ENCODE measurements at regions not wholly inside any gene's neighbourhood (a gene's known extent, or its start where the extent isn't known, plus 50 kb on each side); places are given as distances from the start of the nearest gene placed in this dataset.

DNA sequence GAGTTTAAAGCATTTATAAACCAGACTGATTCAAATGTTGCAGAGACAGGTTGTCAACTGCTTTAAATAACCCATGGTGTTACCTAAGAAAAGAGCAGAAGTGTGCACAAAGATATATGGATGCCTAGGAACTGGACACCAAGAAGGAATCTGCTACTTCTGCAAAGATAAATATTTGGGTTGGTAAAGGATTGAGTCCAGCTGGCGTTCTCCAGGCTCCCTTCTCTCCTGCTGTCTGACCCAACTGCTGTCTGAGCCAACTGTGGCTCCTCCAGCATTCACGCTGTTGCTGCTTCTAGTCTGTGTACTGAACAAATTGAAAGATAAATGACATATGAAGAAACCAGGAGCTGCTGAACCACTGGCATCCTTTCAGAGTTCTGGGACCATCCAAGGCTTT is 1167.8 kb upstream of the PRKX start (continued):
- TF ChIP-seq, protein P1, sequence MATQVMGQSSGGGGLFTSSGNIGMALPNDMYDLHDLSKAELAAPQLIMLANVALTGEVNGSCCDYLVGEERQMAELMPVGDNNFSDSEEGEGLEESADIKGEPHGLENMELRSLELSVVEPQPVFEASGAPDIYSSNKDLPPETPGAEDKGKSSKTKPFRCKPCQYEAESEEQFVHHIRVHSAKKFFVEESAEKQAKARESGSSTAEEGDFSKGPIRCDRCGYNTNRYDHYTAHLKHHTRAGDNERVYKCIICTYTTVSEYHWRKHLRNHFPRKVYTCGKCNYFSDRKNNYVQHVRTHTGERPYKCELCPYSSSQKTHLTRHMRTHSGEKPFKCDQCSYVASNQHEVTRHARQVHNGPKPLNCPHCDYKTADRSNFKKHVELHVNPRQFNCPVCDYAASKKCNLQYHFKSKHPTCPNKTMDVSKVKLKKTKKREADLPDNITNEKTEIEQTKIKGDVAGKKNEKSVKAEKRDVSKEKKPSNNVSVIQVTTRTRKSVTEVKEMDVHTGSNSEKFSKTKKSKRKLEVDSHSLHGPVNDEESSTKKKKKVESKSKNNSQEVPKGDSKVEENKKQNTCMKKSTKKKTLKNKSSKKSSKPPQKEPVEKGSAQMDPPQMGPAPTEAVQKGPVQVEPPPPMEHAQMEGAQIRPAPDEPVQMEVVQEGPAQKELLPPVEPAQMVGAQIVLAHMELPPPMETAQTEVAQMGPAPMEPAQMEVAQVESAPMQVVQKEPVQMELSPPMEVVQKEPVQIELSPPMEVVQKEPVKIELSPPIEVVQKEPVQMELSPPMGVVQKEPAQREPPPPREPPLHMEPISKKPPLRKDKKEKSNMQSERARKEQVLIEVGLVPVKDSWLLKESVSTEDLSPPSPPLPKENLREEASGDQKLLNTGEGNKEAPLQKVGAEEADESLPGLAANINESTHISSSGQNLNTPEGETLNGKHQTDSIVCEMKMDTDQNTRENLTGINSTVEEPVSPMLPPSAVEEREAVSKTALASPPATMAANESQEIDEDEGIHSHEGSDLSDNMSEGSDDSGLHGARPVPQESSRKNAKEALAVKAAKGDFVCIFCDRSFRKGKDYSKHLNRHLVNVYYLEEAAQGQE (IDR thresholded peaks at IDR 0.05; ENCODE audit: unreplicated experiment): no peak
- TF ChIP-seq CREB1 (CRISPR knock-in tag; IDR thresholded peaks at IDR 0.05; ENCODE audit: low read depth): no peak
- TF ChIP-seq, protein P2, sequence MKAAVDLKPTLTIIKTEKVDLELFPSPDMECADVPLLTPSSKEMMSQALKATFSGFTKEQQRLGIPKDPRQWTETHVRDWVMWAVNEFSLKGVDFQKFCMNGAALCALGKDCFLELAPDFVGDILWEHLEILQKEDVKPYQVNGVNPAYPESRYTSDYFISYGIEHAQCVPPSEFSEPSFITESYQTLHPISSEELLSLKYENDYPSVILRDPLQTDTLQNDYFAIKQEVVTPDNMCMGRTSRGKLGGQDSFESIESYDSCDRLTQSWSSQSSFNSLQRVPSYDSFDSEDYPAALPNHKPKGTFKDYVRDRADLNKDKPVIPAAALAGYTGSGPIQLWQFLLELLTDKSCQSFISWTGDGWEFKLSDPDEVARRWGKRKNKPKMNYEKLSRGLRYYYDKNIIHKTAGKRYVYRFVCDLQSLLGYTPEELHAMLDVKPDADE (IDR thresholded peaks at IDR 0.05): no peak
- TF ChIP-seq, protein P3, sequence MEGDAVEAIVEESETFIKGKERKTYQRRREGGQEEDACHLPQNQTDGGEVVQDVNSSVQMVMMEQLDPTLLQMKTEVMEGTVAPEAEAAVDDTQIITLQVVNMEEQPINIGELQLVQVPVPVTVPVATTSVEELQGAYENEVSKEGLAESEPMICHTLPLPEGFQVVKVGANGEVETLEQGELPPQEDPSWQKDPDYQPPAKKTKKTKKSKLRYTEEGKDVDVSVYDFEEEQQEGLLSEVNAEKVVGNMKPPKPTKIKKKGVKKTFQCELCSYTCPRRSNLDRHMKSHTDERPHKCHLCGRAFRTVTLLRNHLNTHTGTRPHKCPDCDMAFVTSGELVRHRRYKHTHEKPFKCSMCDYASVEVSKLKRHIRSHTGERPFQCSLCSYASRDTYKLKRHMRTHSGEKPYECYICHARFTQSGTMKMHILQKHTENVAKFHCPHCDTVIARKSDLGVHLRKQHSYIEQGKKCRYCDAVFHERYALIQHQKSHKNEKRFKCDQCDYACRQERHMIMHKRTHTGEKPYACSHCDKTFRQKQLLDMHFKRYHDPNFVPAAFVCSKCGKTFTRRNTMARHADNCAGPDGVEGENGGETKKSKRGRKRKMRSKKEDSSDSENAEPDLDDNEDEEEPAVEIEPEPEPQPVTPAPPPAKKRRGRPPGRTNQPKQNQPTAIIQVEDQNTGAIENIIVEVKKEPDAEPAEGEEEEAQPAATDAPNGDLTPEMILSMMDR (conservative IDR thresholded peaks at IDR 0.05; ENCODE audit: low read depth in 2 of 2): no peak
- TF ChIP-seq EZH2 (IDR thresholded peaks at IDR 0.05; ENCODE audit: low read depth, unreplicated experiment): no peak

DNA sequence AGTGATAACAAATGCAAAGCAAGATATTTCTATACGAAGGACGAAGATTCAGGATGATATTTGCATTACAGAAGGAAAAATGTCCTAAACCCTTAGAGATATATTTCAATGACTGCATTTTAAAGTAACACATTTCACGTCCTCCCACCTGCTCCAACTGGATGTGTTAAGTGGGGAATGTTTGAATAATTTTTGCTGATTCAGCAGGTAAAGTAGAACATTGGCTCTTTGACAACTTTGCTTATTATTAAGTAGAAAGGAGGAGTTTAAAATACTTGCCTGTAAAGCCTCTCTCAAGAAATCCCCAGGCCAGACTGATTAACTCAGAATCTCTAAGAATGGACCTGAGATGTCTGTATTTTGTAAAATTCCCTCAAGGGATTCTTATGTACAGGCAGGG is 1165.2 kb upstream of the PRKX start:
- DNase-seq (ENCODE audit: low spot score): no peak
- no peak overlapping the region for H3K27ac Mint-ChIP-seq
- no peak overlapping the region for H3K27ac ChIP-seq (ENCODE audit: low read depth)
- TF ChIP-seq ZNF114 (CRISPR knock-in tag; IDR thresholded peaks at IDR 0.05): no peak
- TF ChIP-seq, protein P2 (IDR thresholded peaks at IDR 0.05): no peak
- TF ChIP-seq JUNB (IDR thresholded peaks at IDR 0.05; ENCODE audit: unreplicated experiment): no peak
- no peak for TF ChIP-seq NANOG (IDR thresholded peaks at IDR 0.05; ENCODE audit: borderline replicate concordance)
- no peak for TF ChIP-seq EZH2 (IDR thresholded peaks at IDR 0.05; ENCODE audit: low read depth, unreplicated experiment)
- TF ChIP-seq, protein P3 (conservative IDR thresholded peaks at IDR 0.05; ENCODE audit: low read depth in 2 of 2): no peak

More for the DNA sequence above, 1165.2 kb upstream of the PRKX start:
- Histone ChIP-seq H3K4me2 (no peak overlapping the region), H3K27me3 (ENCODE audit: insufficient read depth) (no peaks in the 10 kb centered on the region), H3K79me2 (replicated peaks; ENCODE audit: insufficient read depth) (no peaks in the 10 kb centered on the region), H3K4me1 (ENCODE audit: insufficient read depth) (no peaks in the 10 kb centered on the region), H3K36me3 (ENCODE audit: insufficient read depth) (no peaks in the 10 kb centered on the region), H3K9me2 (ENCODE audit: insufficient read depth) (no peaks in the 10 kb centered on the region), H3K4me3 (no peak overlapping the region), H4K20me1 (replicated peaks; ENCODE audit: insufficient read depth) (no peaks in the 10 kb centered on the region), H2AFZ (no peak overlapping the region), H3F3A (replicated peaks; ENCODE audit: low read depth) (no peaks in the 10 kb centered on the region)
- Mint-ChIP-seq H3K4me3 (no peak overlapping the region), H3K36me3 (ENCODE audit: low read depth) (no peaks in the 10 kb centered on the region; the same call in 2 of the 3 replicates), H3K4me1 (no peaks in the 10 kb centered on the region), H3K27me3 (ENCODE audit: insufficient read depth, low read depth, poor library complexity) (no peaks in the 10 kb centered on the region), H3K9me3 (no peaks in the 10 kb centered on the region)
- ATAC-seq: no peak
